Endodermal cell (in vitro differentiated cells): ENCODE measurements at regions not wholly inside any gene's neighbourhood (a gene's known extent, or its start where the extent isn't known, plus 50 kb on each side); places are given as distances from the start of the nearest gene placed in this dataset.

ENCODE experiments used
- DNase-seq: peaks from one replicate; pipeline ENCODE4 v3.0.0-alpha.2; 2017
- H3K27ac ChIP-seq: 2 replicates; pipeline ENCODE4 v1.5.1; 2013; ENCODE audit warnings: mild to moderate bottlenecking, low read depth, low read length, moderate library complexity
- H3K27me3 ChIP-seq: 2 replicates; pipeline ENCODE4 v1.6.1; 2013; ENCODE audit warnings: mild to moderate bottlenecking, low read length, moderate library complexity; ENCODE audit not compliant: insufficient read depth, control insufficient read depth, poor library complexity, severe bottlenecking
- H3K36me3 ChIP-seq: 2 replicates; pipeline ENCODE4 v1.7.0; 2013; ENCODE audit warnings: mild to moderate bottlenecking, low read length, moderate library complexity; ENCODE audit not compliant: control insufficient read depth, insufficient read depth
- H3K4me1 ChIP-seq: one replicate; pipeline ENCODE4 v1.7.0; 2013; ENCODE audit warnings: low read length; ENCODE audit not compliant: control insufficient read depth, insufficient read depth
- H3K4me3 ChIP-seq: 2 replicates; pipeline ENCODE4 v1.5.1; 2013; ENCODE audit warnings: mild to moderate bottlenecking, low read length, moderate library complexity
- H3K9ac ChIP-seq: 2 replicates; pipeline ENCODE4 v1.6.1; 2013; ENCODE audit warnings: mild to moderate bottlenecking, low read length, moderate library complexity; ENCODE audit not compliant: poor library complexity, severe bottlenecking; ENCODE audit errors: extremely low read depth
- H3K9me3 ChIP-seq: 2 replicates; pipeline ENCODE4 v1.6.1; 2013; ENCODE audit warnings: mild to moderate bottlenecking, low read length, moderate library complexity; ENCODE audit not compliant: control insufficient read depth
- H3K27ac Mint-ChIP-seq: 2 replicates; pipeline ENCODE4 v1.8.0; 2020; ENCODE audit warnings: mixed read lengths
- H3K27me3 Mint-ChIP-seq: 2 replicates; pipeline ENCODE4 v1.8.0; 2021; ENCODE audit warnings: mild to moderate bottlenecking, mixed read lengths; ENCODE audit not compliant: insufficient read depth
- H3K36me3 Mint-ChIP-seq: 2 replicates; pipeline ENCODE4 v1.8.0; 2020; ENCODE audit warnings: low read depth, mixed read lengths
- H3K4me1 Mint-ChIP-seq: 2 replicates; pipeline ENCODE4 v1.8.0; 2020; ENCODE audit warnings: mixed read lengths
- H3K4me3 Mint-ChIP-seq: 2 replicates; pipeline ENCODE4 v1.8.0; 2020; ENCODE audit warnings: mild to moderate bottlenecking, moderate library complexity, mixed read lengths
- H3K9me3 Mint-ChIP-seq: 2 replicates; pipeline ENCODE4 v1.8.0; 2020; ENCODE audit warnings: mild to moderate bottlenecking, mixed read lengths
- CTCF ChIP-seq: fragments of 200-600 bp; sonication (generic); conservative IDR thresholded peaks from 2 replicates; pipeline ENCODE4 v1.5.0; 2021; ENCODE audit warnings: antibody characterized with exemption, mild to moderate bottlenecking
- WGBS, 2 experiments: methylation state at CpG; one replicate each; pipeline versions ENCODE4 v1.1.5 to v1.1.7; 2013; ENCODE audit warnings: missing lambda C conversion rate in 2 of 2, mixed read lengths in 1 of 2; ENCODE audit not compliant: insufficient coverage in 1 of 2, insufficient read length in 1 of 2; 5-methylcytosine and 5-hydroxymethylcytosine counted together

- Histone ChIP-seq H3K9me3 (no peaks in the 10 kb centered on the region), H3K27ac (no peak overlapping the region), H3K9ac (no peak overlapping the region), H3K4me1 (no peaks in the 10 kb centered on the region), H3K36me3 (no peaks in the 10 kb centered on the region), H3K4me3 (no peak overlapping the region), H3K27me3 (no peaks in the 10 kb centered on the region)
- WGBS, 2 experiments = 81% methylated on average over 7 of the region's 7 CpGs; no CpG with 5 or more reads in 1 of the 2 experiments
- H3K27ac Mint-ChIP-seq = no peak overlapping the region
- peaks cover 2% of the 10 kb centered on the region for H3K27me3 Mint-ChIP-seq
- peaks cover 3% of the 10 kb centered on the region for H3K9me3 Mint-ChIP-seq
- peaks cover 25% of the 10 kb centered on the region for H3K4me1 Mint-ChIP-seq
- TF ChIP-seq CTCF = no peak
- no peaks in the 10 kb centered on the region for H3K36me3 Mint-ChIP-seq
- H3K4me3 Mint-ChIP-seq = no peak overlapping the region
- no peak for DNase-seq
Observed at GRCh38 chr3:153096731-153097131, 65.3 kb upstream of the RAP2B start.

- no peaks in the 10 kb centered on the region for H3K9me3 ChIP-seq
- peaks cover 20% of the 10 kb centered on the region for H3K4me1 Mint-ChIP-seq
- H3K9me3 Mint-ChIP-seq = peaks cover 3% of the 10 kb centered on the region
- H3K4me1 ChIP-seq = no peaks in the 10 kb centered on the region
- no peak overlapping the region for H3K4me3 ChIP-seq
- no peaks in the 10 kb centered on the region for H3K27me3 ChIP-seq
- no peak overlapping the region for H3K27ac ChIP-seq
- H3K27ac Mint-ChIP-seq = no peak overlapping the region
- H3K36me3 ChIP-seq = no peaks in the 10 kb centered on the region
- no peak for DNase-seq
- no peak for TF ChIP-seq CTCF
- no peak overlapping the region for H3K4me3 Mint-ChIP-seq
- no peak overlapping the region for H3K9ac ChIP-seq
- no peaks in the 10 kb centered on the region for H3K36me3 Mint-ChIP-seq
- peaks cover 2% of the 10 kb centered on the region for H3K27me3 Mint-ChIP-seq
Observed at GRCh38 chr3:153097213-153097612, 64.8 kb upstream of the RAP2B start.

GRCh38 chr3:153099131-153099530 lies 62.9 kb upstream of the RAP2B start:
- H3K36me3 Mint-ChIP-seq = no peaks in the 10 kb centered on the region
- Histone ChIP-seq H3K27ac (no peak overlapping the region), H3K9me3 (no peaks in the 10 kb centered on the region), H3K27me3 (no peaks in the 10 kb centered on the region), H3K4me3 (no peak overlapping the region), H3K9ac (no peak overlapping the region), H3K4me1 (no peaks in the 10 kb centered on the region), H3K36me3 (no peaks in the 10 kb centered on the region)
- no peak overlapping the region for H3K4me3 Mint-ChIP-seq
- H3K27ac Mint-ChIP-seq = no peak overlapping the region
- 91 to 96% methylated on average over 7 to 9 of the region's 9 CpGs for WGBS, 2 experiments
- H3K27me3 Mint-ChIP-seq = peaks cover 2% of the 10 kb centered on the region
- no peak for DNase-seq
- peaks cover 3% of the 10 kb centered on the region for H3K9me3 Mint-ChIP-seq
- H3K4me1 Mint-ChIP-seq = peaks cover 9% of the 10 kb centered on the region
- TF ChIP-seq CTCF = no peak
